NCI-H2196 (cell line): ENCODE measurements at regions not wholly inside any gene's neighbourhood (a gene's known extent, or its start where the extent isn't known, plus 50 kb on each side); places are given as distances from the start of the nearest gene placed in this dataset.
"Not testable (repeated sequence)": the region's sequence is repeated elsewhere in the genome, so short reads cannot be mapped to it uniquely, and the experiment has no call there.

ENCODE experiments used
- DNase-seq: peaks from one replicate; lab custom pipeline; 2025; ENCODE audit not compliant: unreplicated experiment; lab: John Stamatoyannopoulos, UW

- no peak for DNase-seq
Measured at GRCh38 chr11:116386118-116386699, 386.6 kb downstream of the BUD13 start.

DNA sequence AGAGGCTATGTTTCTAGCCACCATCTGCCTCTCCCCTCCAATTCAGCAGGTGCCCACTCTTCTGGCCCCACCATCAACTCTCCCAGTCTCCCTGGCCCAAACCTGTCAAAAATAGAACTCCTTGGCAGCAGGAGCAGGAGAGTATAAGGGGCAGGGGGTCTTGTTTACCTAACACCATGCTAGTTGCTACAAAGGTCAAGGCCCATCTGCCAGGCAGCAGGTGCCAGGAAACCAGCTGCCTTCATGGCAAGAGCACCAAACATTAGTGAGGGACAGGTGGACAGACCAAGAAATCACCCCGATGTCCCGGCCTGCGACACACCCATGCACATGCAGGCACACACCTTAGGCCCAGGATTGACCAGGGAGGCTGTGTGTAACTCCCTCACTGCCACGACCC lies 387.9 kb downstream of the BUD13 start:
- peak; percentile 19 for DNase-seq

- DNase-seq, result no peak
Measured at GRCh38 chr11:116384407-116384806, 388.4 kb downstream of the BUD13 start.

- no peak for DNase-seq
Measured at GRCh38 chr11:116379185-116379828, 393.5 kb downstream of the BUD13 start.

- DNase-seq, result peak; percentile 33
Measured at GRCh38 chr11:116376547-116376946, 396.2 kb downstream of the BUD13 start.

DNA sequence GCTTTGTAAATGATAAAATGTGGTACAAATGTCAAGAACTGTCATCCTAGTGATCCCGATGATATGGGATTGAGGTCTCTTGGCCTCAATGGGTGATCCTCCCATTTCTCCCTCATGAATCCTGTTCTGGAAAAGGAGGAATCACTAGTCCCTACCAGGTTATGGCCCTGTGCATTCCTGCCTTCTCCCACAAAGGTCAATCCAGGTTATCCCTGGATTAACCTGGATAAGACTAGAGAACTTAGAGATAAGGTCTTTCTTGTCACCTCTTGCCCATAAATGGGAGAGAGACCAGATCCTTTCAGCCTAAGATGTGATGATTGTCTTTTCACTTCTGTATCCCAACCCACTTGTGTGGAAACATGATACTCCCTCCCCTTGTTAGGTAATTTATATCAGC lies 396.7 kb downstream of the BUD13 start:
- DNase-seq, result no peak

DNA sequence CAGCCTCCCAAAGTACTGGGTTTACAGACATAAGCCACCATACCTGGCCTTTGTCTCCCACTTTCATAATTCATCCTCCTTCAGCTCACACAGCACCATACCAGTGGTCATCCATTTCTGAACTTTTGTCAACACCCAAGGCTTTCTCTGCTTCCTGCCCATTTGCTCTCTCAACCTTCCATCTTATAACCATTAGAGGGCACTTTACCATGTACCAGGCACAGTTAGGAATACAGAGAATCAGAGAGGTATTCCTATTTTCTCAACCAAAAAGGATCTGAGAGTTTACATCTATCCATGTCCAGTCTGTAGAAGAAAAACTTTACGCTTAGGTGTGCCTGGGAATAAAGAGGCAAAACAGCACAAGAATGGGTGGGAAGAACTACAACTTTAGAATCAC lies 397.6 kb downstream of the BUD13 start:
- no peak for DNase-seq

GRCh38 chr11:116374085-116374484 lies 398.7 kb downstream of the BUD13 start:
- DNase-seq, result no peak

DNA sequence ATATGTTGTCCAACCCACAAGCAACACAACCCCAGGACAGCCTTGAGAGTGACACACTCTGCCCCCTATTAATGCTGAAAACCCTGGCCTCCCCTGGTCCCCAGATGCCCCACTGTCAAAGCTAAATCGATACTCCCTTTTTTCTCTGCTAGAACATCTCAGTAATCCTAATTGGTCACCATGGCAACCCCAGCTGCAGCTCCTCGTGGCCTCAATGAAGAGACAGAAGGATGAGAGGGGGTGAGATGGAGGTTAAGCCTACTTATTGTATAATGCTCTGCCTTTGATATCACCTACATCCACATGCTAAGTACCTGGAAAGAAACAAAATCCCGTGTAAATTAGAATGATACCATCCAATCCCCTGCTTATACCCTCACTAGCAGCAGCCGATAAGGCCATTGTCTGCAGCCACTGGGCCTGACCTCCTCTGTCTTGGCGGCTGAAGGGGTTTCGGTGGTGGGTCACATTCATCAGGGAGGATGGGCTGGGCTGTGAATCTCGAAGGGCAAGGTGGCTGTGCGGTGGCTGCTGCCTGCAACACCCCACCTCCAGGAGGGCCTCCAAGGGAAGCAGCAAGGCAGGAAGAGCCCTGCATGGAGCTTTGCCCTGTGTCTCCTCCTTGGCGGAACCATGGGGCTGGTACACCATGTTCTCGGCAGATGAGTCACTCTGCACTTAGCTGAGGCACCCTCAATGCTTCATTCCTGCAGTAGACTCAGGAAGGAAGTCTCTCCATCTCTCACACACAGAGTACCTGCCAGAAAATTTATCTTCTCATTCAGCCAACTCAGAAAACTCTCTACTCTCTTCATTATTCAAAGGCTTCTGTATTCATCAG lies 399.5 kb downstream of the BUD13 start:
- DNase-seq, result peak; percentile 6

DNA sequence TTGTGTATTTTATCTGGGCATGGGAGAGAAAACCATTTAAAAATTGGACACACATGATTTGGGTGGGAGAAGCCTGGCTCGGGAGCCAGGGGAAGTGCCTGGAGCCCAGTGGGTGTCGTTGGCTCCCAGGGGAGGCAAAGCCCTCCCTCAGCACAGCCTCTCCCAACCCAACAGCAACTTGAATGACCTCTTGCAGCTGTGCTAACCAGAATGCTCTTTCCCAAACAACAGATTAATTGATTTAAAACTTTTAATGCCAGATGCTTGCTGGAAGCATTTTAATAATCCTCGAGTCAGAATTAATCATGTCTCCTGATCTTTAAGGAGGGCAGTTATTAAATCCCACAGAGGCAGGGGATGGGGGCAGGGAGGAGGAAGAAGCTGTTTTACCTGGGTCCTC lies 401.6 kb downstream of the BUD13 start:
- no peak for DNase-seq

GRCh38 chr11:116368784-116369183 lies 404.0 kb downstream of the BUD13 start:
- no peak for DNase-seq

GRCh38 chr11:116366980-116367645 lies 405.7 kb downstream of the BUD13 start:
- no peak for DNase-seq

DNA sequence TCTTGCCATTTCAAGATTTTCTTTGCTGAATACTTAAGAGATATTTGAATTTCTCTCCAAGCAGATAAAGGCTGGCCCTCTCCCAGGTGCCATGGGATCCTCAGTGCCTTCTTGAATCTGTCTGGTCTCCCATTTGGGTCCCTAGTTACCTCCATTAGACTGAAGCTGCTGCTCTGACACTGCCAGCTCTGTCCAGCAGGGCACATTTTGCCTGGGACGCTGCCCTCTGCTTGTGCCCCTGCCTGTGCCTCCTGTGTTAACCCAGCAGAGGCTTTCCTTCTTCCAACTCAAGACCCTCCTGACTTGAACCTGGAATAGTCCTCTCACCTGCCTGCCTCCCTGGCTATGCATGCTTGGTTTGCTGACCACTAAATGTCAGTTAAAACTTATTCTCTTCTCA lies 406.3 kb downstream of the BUD13 start:
- DNase-seq, result no peak

DNA sequence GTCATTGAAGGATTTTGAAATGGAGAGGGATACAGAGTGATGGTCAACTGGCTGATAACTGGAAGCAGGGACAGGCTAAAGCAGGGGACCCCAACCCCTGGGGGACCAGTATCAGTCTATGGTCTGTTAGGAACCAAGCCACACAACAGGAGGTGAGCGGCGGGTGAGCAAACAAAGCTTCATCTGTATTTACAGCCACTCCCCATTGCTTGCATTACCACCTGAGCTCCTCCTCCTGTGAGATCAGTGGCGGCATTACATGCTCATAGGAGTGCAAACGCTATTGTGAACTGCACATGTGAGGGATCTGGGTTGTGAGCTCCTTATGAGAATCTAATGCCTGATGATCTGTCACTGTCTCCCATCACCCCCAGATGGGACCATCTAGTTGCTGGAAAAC lies 407.9 kb downstream of the BUD13 start:
- not testable (repeated sequence) for DNase-seq

DNA sequence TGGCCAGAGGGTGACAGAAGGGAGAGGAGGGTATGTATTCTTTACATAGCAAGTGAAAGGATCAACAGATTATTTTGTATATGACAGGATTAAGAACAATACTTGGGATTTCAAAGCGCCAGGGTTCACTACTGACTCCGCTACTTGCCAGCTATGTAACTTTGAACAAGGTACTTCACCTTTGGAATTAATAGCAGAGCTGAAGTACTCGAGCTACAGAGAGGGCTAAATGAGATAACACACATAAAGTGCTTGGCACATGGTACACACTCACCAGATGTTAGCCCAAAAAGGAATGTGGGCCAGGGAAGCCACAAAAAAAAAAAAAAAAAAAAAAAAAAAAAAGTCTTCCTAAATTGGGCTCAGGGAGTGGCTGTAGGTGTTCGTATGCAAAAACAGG lies 408.4 kb downstream of the BUD13 start:
- no peak for DNase-seq

GRCh38 chr11:116360221-116360941 lies 412.4 kb downstream of the BUD13 start:
- DNase-seq, result no peak

- no peak for DNase-seq
Measured at GRCh38 chr11:116357784-116358544, 414.8 kb downstream of the BUD13 start.

DNA sequence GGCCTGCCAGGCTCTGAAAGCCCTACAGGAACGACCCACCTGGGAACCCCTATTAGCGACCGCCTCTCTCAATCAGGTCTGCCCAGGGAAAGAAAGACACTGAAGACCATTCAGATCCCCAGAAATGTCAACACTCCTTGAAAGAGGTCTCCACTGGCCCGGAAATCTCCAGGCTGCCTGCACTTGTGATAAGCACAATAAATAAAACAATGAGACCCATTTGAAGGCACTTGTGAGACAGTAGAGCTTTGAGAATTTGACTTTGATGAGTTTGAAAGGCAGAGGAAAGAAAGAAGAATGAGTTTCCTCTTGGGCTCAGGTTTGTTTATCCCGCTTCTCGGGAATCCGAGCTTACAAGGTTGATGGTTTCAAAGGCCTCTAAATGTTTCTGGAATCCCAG lies 416.3 kb downstream of the BUD13 start:
- DNase-seq, result no peak

- no peak for DNase-seq
Measured at GRCh38 chr11:116355104-116355503, 417.7 kb downstream of the BUD13 start.

DNA sequence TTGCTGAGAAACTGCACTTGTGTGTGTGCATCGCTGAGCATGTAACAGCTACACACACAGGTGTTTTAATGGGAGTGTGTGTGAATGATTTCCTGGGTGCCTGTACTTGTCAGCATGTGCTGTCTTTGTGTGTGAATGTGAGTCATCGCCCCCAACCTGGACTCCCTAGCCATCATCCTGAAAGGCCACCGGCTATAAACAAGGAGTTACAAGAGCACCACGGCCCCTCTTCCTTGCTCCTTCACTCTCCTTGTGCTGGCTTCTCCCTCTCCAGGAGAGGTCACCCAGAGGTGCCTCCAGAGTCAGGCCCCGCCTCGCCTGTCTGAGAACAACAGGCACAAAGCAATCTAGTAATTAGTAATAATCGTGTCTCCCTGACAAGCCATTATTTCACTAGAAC lies 419.2 kb downstream of the BUD13 start:
- DNase-seq, result no peak
